ENCODE measurements at regions not wholly inside any gene's neighbourhood (a gene's known extent, or its start where the extent isn't known, plus 50 kb on each side); places are given as distances from the start of the nearest gene placed in this dataset.
A peak's percentile ranks its signal among the peaks of the same experiment; 100 is the strongest.

- peak; percentile 4 for DNase-seq
- H3K9me3 Mint-ChIP-seq (ENCODE audit: unreplicated experiment): peaks cover 20% of the 10 kb centered on the region
- H3K27me3 Mint-ChIP-seq (ENCODE audit: unreplicated experiment): peaks cover 29% of the 10 kb centered on the region
- no peaks in the 10 kb centered on the region for H3K4me1 Mint-ChIP-seq (ENCODE audit: low read depth, unreplicated experiment)
- H3K4me3 Mint-ChIP-seq (ENCODE audit: unreplicated experiment): no peak overlapping the region
- no peak for TF ChIP-seq CTCF (IDR thresholded peaks at IDR 0.05; ENCODE audit: partially characterized antibody, unreplicated experiment)
- H3K36me3 Mint-ChIP-seq (ENCODE audit: unreplicated experiment): peaks cover 42% of the 10 kb centered on the region
- H3K27ac Mint-ChIP-seq (ENCODE audit: unreplicated experiment): no peak overlapping the region
Measured at GRCh38 chr3:13705051-13705450, 156.1 kb downstream of the FBLN2 start.

GRCh38 chr3:13704174-13704573 is 155.2 kb downstream of the FBLN2 start:
- no peak for TF ChIP-seq CTCF (IDR thresholded peaks at IDR 0.05; ENCODE audit: partially characterized antibody, unreplicated experiment)
- Mint-ChIP-seq H3K27me3 (ENCODE audit: unreplicated experiment) (peaks cover 24% of the 10 kb centered on the region), H3K9me3 (ENCODE audit: unreplicated experiment) (peaks cover 17% of the 10 kb centered on the region), H3K4me3 (ENCODE audit: unreplicated experiment) (no peak overlapping the region), H3K27ac (ENCODE audit: unreplicated experiment) (no peak overlapping the region), H3K36me3 (ENCODE audit: unreplicated experiment) (peaks cover 36% of the 10 kb centered on the region), H3K4me1 (ENCODE audit: low read depth, unreplicated experiment) (no peaks in the 10 kb centered on the region)
- no peak for DNase-seq

GRCh38 chr3:13703071-13703470 is 154.1 kb downstream of the FBLN2 start:
- H3K27ac Mint-ChIP-seq (ENCODE audit: unreplicated experiment): peak overlapping the region; percentile 14
- peaks cover 28% of the 10 kb centered on the region for H3K36me3 Mint-ChIP-seq (ENCODE audit: unreplicated experiment)
- TF ChIP-seq CTCF (IDR thresholded peaks at IDR 0.05; ENCODE audit: partially characterized antibody, unreplicated experiment): no peak
- peaks cover 11% of the 10 kb centered on the region for H3K9me3 Mint-ChIP-seq (ENCODE audit: unreplicated experiment)
- peaks cover 4% of the 10 kb centered on the region for H3K4me1 Mint-ChIP-seq (ENCODE audit: low read depth, unreplicated experiment)
- H3K27me3 Mint-ChIP-seq (ENCODE audit: unreplicated experiment): peaks cover 27% of the 10 kb centered on the region
- DNase-seq: no peak
- H3K4me3 Mint-ChIP-seq (ENCODE audit: unreplicated experiment): no peak overlapping the region

- peak; percentile 8 for DNase-seq
- Mint-ChIP-seq H3K36me3 (ENCODE audit: unreplicated experiment) (peaks cover 20% of the 10 kb centered on the region), H3K4me1 (ENCODE audit: low read depth, unreplicated experiment) (peaks cover 4% of the 10 kb centered on the region), H3K27me3 (ENCODE audit: unreplicated experiment) (peaks cover 20% of the 10 kb centered on the region), H3K4me3 (ENCODE audit: unreplicated experiment) (no peak overlapping the region), H3K9me3 (ENCODE audit: unreplicated experiment) (peaks cover 6% of the 10 kb centered on the region), H3K27ac (ENCODE audit: unreplicated experiment) (no peak overlapping the region)
- no peak for TF ChIP-seq CTCF (IDR thresholded peaks at IDR 0.05; ENCODE audit: partially characterized antibody, unreplicated experiment)
Measured at GRCh38 chr3:13702286-13702685, 153.4 kb downstream of the FBLN2 start.

- Mint-ChIP-seq H3K36me3 (ENCODE audit: unreplicated experiment) (peaks cover 18% of the 10 kb centered on the region), H3K27ac (ENCODE audit: unreplicated experiment) (no peak overlapping the region), H3K9me3 (ENCODE audit: unreplicated experiment) (peaks cover 3% of the 10 kb centered on the region), H3K4me3 (ENCODE audit: unreplicated experiment) (no peak overlapping the region), H3K27me3 (ENCODE audit: unreplicated experiment) (peaks cover 15% of the 10 kb centered on the region), H3K4me1 (ENCODE audit: low read depth, unreplicated experiment) (peaks cover 4% of the 10 kb centered on the region)
- no peak for DNase-seq
- TF ChIP-seq CTCF (IDR thresholded peaks at IDR 0.05; ENCODE audit: partially characterized antibody, unreplicated experiment): no peak
Measured at GRCh38 chr3:13700889-13701288, 152.0 kb downstream of the FBLN2 start.

Measured in glutamatergic neuron (in vitro differentiated cells).